SW 1271 (cell line): ENCODE measurements at regions not wholly inside any gene's neighbourhood (a gene's known extent, or its start where the extent isn't known, plus 50 kb on each side); places are given as distances from the start of the nearest gene placed in this dataset.

Experiments
- DNase-seq, 2 experiments: peaks; one replicate each; lab custom pipeline; 2025; lab: John Stamatoyannopoulos, UW

DNA sequence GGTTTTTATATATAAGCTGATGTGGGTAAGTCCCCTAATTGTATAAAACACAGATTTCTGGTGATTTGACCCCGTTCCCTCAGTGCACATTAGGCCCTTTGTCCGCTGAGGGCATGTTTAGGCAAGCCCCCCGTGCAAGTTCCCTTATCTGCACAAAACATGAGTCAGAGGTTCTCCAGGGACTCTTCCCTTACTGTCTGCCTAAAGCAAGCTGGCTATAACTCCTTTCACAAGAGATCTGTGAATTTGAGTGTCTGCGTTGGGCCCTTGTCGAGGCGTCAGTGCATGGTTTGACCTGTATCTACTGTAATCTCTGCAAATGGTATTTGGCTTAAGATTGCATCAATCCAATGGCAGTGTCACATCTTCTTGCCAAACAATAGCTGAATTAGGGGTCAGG lies 712.8 kb downstream of the CDH8 start:
- DNase-seq = no peak

DNA sequence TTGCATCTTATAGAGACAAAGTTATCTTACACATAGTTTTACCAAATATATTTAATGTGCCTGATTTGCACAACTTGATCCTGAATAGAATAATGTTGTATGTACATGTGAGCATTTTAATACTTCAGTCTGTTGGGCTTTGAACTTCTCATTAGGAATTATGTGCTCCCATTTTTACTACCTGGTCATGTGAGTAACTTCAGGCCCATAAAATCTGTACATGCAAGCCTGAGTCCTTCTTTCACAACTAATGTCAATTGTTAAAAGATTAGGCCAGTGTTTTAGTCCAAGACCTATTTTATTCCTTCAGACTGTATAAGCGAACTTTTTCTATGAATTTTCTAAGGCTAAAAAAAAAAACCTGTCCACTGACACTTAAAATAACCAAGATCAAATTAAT lies 715.4 kb downstream of the CDH8 start:
- no peak for DNase-seq

DNA sequence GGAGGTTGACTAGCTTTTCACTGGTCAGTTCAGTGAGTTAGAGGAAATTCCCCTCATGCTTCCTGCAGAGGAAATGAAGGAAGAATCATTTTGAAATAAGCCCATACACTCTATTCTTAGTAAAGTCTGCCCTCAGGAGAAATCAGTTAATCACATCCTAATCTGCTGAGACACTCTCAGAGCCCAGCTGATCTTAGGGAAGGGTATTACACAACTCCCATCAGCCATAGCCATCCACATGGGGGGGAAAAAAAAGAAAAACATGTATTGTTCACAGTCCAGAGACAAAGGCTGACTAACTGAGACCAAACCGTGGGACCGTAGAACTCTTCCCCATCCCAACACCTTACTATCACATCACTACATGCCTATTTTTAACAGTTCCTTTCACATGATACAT lies 722.3 kb downstream of the CDH8 start:
- no peak for DNase-seq

DNA sequence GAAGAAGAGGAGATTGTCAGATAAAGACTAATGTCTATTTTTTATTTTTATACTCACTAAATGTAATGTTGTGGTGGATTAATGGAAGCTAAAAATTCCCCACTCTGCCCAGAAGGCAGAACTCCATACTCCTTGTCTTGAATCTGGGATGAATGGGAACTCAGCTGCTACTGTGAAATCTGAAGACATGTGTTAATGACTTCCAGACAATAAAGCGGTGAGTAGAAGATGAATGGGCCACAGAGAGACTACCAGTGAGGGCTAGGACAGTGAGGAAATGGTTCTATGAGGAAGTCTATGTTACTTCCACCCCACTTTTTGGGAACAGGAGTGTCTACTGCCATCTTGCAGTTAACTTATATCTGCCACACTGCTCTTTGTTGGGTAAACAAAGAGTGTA lies 726.9 kb downstream of the CDH8 start:
- no peak for DNase-seq

DNA sequence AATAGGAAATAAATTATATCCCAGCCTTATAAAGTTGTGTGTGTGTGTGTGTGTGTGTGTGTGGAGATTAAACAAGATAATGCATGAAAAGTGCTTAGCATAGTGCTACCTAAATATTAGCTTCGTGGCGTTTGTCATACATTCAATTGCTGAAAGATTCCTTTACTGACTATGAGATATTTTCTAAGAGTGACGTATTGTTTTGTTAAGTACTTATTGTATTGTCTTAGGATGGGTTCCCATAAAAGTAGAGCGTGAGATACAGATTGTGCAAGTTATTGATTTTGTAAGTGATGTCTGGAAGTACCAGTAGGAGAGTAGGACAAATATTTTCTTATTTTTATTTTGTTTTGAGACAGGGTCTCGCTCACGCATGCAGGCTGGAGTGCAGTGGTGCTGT lies 730.0 kb downstream of the CDH8 start:
- DNase-seq = no peak

DNA sequence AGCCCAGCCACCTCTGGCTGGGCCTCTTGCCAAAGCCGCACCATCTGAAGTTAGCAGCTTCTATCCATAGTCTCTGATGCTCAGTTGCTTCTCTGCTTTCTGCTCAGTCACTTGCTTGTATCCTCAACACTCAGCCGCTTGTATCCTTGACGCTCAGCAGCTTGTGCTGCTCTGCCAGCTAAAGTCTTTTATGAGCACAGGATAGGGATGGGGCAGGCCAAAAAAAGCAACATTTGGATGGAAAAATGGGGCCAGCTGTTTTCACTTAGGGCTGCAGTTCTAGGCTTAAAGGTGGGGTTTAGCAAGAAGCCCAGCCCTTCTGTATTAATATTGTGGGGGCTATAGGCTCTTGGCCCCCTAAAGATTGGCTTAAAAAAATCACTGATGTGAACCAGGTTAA lies 739.4 kb downstream of the CDH8 start:
- no peak for DNase-seq

DNA sequence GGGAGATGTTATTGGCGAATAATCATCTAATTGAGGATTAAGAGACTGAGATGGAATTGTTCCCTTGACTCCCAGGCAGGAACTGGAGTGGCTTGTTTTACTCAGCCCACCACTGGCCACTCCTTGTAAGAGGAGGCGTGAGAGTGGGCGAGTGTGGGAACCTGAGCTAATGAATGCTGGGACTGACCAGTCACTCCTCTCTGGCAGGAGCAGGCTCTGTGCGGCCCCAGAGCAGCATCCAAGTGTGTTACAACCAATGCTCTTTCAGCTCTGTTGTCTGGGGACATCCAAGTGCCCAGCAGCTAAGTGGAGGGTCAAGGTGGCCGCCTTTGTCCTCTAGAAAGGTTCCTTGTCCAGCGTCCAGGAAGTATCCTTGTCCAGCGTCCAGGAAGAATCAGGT lies 739.9 kb downstream of the CDH8 start:
- no peak for DNase-seq

DNA sequence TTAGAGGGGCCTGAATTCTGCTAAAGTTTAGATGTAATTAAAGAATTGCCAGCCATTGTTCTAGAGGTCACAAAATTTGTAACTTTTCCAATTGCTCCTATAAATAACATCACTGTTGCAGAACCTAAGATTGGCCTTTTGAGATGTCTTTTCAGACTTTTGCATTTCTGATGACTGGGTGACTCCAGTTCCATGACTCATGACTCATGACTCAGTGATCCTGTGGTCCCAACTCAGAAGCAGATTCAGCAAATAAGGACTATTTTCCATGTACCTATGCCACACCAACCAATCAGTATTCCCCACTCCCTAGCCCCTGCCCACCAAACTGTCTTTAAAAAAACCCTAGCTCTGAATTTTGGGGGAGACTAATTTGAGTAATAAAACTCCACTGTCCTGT lies 740.9 kb downstream of the CDH8 start:
- DNase-seq = no peak

DNA sequence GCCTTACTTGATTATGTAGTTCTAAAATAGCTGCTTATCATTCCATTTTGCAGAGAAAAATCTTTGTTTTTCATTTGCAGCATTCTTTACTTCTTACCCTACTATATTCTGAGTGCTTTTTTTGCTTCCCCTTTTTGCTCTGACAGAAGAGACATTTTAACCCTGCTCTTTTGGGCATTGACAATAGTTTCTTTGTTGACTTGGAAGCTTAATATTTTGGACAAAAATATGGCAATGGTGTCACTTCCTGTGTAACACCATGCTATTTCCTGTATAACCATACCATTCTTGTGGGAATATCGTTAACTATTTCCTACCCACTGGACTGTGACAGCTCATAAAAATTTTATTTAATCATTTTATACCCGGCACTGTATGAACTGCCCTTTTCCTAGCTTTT lies 747.1 kb downstream of the CDH8 start:
- no peak for DNase-seq

DNA sequence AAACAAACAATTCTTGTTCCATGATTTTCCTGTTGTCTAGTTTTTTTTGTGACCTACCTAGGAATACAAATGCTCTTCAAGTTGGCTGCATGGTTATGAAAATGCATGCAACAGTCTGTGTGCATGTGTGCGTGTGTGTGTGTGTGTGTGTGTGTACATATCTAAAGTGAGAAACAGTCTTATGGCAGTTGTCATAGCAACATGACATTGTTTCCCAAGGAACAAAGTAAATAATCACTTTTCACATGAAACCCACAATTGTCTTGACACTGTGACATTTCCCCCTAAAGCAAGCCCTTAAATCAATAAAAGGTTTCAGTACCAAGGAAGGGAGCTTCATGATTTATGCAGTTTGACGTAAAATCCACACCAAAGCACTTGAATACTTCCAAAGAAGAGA lies 758.4 kb downstream of the CDH8 start:
- DNase-seq = no peak

DNA sequence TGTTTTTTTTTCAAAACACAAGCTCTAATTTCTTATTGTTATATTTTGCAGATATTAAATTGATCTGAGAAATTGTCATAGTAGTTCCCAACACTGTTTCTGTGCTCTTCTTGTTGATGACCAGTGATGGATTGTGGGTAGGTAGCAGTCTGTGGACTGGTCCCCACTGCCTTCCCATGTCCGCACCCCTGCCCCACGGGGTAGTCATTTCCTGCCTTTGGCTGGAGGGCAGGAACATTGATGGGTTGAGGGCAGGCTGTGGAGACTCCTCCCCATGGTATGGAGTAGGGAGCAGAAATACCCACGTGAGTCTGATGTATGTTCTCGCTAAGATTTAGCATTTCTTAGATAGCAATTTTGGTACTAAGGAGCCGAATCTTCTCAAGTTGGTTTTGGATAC lies 762.0 kb downstream of the CDH8 start:
- DNase-seq = no peak

DNA sequence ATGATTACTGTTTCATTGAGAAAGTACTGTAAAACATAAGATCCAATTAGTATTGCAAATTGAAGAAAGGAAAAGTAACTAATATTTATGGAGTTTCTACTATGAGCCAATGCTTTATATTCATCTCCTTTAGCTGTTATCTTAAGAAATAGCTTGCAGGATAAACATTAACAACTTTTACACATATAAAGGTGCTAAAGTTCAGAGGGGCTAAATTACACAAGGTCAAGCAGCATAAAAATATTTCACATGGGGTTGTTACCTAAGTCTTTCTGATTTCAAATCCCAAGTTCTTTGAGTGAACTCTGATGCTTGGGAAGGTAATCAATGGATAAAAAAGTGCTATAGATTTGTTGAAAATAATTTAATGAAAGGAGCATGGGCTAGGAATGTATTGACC lies 765.5 kb downstream of the CDH8 start:
- DNase-seq = no peak

DNA sequence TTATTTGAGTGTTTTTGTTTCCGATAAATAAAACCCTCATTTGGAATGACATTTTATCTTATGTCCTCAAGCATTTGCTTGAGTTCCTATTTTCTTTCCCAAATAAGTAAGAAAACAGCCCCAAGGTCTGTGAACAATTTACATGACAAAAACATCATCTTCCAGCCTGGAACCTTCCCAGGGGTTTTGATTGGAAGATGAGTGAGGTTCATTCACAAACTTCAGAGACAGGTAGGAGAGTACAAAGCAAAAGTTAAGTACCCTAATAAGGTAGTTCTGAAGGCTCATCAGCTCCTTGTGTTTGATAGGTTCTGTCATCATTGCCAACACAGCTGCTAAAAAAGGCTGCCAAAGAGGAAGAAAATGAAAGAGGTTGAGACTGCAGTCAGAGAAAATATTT lies 772.8 kb downstream of the CDH8 start:
- no peak for DNase-seq

DNA sequence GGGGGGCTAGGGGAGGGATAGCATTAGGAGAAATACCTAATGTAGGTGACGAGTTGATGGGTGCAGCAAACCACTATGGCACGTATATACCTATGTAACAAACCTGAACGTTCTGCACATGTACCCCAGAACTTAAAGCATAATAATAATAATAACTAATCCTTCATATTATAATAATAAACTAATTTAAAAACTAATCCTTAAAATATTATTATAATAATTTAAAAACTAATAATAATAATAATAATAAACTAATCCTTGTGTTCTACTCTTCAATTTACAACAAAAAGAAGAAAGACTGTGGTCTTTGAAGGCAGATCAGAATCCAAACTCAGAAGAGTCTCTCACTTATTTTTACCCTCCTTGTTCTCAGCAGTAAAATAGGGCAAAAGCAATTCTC lies 774.9 kb downstream of the CDH8 start:
- DNase-seq = no peak

DNA sequence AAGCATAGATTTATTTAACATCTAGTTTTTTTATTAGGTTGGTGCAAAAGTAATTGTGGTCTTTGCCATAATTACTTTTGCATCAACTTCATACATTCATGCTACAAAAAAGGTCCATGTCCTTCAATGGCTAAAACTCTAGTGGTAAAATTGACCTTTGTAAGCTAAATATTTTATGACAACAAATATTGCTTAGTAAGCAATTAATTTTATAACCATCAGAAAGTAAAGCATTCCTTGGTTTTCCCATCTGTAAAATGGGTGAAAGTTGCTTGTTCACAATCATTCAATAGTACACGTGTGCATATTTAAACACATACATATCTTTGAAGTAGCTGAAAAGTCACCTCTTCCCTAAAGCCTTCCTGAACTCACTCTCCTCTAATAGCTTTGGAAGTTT lies 789.6 kb downstream of the CDH8 start:
- DNase-seq = no peak

DNA sequence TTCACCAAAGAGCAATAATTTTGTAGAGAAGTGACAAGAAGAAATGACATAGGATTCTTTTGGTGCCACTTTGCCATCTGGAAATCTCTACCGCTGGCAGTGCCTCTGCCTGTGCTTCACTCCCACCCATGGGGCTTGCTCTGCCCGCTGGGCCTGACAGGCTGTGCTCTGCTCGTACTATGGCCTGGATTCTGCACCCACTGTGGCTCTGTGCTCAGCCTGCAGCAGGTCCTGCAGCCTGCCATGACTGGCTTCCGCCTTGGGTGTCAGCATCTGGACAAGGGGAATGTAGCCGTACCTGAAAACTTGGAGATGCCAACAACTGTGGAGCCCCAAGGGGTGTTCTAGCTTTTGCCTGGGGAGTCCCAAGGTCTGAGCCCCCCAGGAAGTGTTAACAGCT lies 792.3 kb downstream of the CDH8 start:
- no peak for DNase-seq

DNA sequence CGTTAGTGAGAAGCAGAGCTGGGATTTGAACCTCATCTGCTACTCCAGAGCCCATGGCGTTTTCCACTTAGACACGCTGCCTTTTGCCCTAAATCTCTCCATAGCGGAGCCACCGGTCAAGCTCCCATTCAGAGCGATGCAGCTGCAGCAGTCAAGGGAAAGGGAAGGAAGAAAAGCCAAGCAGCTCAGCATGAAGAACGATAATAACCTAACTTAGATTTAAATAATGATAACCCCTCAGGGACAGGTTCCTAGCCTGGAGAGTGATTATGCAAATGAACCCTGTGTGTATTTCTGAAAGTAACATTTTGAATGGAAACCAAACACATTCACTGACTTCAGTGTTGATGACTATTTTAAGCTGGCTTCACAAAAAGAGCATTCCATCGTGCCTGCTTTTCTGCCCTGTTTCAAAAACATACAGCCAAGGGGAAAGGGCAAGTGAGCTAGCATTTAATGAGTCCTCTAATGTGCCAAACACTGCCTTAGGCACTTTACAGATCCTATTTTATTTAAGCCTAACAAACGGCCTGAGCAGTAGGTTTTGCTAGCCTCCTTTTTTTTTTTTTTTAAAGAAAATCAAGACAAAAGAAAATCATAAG lies 798.3 kb downstream of the CDH8 start:
- DNase-seq = no peak

DNA sequence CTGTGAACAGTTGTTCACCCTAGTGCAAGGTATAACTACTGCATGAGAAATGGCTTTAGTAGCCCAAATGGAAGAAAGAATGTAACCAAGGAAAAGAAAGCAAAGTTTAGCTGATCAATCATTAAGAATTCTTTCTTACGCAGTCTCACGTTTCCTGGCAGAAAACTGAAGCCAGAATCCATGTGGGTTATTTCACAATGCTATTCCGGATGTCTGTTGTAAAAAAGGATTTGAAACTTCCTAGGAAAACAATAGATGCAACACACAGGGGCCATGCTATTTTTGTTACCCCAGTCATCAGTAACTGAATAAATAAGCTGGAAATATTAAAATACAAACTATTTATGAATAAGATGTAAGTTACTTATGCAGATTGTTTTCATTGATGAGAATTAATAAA lies 802.5 kb downstream of the CDH8 start:
- no peak for DNase-seq

DNA sequence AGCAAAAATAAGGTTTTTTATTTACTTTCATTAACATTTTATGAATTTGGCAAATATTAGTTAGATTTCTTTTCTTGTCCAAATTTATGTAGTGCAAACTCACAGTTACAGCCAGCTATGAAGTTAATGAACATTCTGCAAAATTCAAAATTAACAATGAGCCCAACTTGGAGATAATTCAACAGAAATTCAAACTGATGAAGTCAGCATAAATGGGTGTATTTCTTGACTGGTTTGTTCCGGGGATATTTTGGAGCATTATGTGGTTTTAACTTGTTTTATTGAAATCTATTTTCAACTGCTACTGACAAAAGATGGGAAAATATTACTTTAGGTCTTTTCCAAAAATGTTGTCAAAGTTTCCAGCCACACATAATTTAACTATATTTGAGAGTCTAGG lies 807.9 kb downstream of the CDH8 start:
- DNase-seq = no peak

DNA sequence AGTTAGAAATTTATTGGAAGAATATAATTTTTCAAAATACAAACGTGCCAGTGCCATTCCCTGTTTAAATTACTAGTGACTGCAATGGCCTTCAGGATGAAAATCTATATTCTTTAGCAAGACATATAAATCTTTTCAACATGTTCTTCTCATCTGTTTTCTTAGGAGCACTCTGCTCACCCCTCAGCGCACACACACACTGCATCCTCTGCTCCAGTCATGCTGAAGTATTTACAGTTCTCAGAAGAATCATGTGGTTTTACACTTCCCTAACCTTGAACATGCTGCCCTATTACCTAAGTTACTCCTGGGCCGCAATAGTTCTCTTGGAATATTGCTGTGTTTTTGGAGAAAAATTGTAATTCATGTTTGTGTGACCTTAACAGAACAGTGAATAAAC lies 820.6 kb downstream of the CDH8 start:
- DNase-seq = no peak

DNA sequence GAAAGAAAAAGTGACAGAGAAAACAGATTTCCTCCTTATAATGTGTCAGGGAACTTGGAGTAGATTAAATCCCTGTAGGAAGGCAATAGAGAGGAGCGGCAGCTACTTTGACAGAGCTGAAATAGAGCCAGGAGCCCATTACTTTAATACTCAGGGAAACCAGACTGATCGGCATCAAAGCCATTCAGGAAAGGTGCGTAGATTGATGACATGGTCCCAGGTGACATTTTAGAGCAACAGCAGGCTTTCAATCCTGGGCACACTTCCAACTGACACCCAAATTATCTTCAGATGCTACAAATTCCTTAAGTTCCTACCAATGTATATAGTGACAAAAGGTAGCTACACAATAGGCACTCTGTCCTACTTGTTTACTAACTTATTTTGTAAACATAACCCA lies 821.5 kb downstream of the CDH8 start:
- DNase-seq = no peak

DNA sequence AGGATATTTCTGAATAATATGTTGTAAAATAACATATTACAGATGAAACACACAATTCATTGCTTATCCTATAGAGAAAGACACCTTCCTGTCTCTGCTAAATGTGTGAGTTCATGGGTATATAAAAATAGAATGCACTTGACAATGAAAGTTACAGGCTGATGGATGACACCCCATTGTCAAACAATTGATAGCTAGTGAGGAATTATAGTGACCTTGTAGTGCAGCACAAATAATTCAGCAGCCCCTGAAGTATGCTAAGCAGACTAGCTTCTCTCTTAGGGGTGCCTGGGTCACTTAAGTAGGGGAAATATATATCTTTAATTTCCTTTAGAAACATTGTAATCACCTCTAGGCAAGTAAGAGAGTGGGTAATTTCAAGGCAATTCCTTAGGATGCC lies 826.2 kb downstream of the CDH8 start:
- DNase-seq = no peak

DNA sequence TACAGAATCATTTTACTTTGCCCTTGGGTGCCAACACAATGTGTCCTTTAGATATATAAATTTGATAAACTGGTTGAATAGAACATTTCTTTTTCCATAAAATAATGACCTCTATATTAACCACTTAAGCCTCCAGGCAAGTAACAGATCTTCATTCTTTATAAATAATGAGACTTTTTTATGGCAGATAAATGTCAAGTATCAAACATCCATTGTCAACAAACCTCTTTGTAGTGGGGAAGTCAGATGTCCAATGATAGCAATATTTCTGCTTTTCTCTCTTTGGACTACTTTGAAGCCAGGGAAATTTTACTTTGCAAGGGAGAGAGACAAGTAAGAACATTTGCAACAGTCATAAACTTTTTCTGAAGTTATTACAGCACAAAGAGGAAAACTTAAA lies 841.2 kb downstream of the CDH8 start:
- no peak for DNase-seq

DNA sequence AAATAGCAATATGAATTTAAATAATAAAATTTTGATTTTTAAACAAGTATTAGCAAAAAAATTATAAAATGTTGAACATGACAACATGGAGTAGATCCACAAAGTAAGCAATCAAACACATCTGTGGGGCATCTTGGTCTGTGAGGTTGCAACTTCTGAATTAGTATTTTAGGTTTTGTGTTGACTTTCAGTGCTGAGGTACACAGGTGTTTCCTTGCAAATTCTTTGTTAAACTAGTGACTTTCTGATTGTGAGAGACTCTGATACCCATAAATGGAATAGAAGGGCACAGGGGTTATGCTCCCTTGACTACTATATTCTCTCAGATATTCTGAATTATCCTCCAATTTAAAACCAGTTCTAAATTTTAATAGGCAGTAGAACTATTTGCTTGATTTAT lies 841.7 kb downstream of the CDH8 start:
- DNase-seq = no peak

DNA sequence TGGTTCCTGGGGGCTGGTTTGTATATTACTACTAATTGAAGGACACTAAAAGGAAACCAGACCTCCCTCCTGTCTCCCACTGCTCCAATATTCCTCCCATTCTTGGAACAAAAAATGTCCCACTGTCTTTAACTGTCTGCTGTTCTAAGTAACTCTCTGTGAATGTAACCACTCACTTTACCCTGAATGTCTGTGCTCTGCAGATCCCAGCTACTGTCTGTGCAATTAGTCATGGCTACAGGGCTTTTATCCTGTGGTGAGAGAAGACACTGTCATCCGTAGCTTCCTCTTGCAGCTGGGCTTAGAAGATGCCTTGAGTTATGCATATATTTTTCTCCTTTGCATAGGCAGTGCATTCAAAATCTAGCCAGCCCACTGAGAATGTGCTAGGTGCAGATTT lies 853.8 kb downstream of the CDH8 start:
- no peak for DNase-seq
